ENCODE measurements at regions not wholly inside any gene's neighbourhood (a gene's known extent, or its start where the extent isn't known, plus 50 kb on each side); places are given as distances from the start of the nearest gene placed in this dataset.
A peak's percentile ranks its signal among the peaks of the same experiment; 100 is the strongest.

DNA sequence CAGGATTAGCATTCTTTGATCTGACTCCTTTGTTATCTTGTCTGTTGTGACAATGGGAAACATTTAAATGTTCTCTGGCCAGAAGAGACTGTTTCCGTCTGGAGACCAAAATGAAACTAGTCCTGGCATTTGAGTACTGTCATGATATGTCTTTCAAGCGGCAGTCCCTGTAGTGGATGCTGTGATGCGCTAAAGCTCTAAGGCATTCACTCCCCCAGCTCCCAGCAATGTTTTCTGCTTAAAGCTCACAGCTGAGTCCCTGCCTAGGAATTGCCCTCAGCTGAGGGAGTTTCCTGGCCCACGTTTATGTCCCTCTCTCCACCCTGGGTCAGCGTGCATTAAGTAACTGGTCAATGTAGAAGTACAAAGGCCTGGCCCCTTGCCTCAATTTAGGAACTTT is 109.4 kb downstream of the UCHL5 start:
- DNase-seq (ENCODE audit: low spot score) = no peak

DNA sequence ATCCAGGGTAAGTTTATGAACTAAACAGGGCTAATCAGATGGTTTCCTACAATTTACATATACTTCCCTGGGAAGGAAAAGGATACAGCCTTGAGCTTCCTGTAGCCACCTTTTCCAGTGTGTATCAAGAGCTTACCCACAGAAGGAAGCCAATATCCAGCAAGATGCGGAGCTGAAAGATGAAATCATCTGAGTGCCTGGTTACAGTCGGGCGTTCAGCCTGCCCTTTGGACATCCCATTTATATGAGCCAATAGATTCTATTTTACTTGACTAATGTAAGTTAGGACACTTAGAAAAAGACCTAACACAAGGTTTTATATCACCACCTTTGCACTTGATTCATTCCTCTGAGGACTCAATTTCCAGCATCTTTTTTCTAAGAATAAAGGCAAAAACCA is 108.2 kb downstream of the UCHL5 start:
- DNase-seq (ENCODE audit: low spot score) = no peak

DNA sequence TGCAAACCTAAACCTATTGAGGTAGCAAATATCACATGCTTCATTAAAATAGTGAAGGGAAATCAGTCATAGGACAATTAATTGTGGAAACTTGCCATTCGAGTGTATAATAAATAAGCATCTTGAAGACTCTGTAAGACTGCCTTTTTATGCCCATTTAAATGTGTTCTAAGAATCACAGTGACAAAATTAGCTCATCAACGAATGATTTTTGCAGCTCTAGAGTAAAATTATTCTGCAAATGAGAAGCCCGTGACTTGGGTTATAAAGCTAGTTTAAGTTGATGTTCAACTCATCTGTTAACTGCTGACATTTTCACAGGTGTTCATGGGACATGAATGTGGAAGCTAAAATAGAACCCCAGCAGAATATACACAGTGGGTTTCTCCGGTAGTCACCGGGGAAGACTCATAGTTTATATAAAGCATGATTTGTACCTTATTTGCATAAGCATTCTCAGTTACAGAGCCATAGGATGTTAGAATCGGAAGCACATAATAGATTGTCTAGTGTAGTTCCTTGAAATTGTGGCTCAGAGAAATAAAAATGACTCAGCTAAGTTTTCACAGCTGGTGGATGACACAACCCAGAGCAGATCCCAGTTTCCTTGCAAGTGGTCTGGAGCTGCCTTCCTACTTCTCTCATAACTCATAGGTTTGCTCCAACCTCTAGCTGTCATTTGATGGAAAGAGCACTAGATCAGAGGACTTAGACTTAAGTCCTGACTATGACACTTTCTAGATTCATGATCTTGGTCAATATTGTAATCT is 107.3 kb downstream of the UCHL5 start:
- peak; percentile 64 for DNase-seq (ENCODE audit: low spot score)

DNA sequence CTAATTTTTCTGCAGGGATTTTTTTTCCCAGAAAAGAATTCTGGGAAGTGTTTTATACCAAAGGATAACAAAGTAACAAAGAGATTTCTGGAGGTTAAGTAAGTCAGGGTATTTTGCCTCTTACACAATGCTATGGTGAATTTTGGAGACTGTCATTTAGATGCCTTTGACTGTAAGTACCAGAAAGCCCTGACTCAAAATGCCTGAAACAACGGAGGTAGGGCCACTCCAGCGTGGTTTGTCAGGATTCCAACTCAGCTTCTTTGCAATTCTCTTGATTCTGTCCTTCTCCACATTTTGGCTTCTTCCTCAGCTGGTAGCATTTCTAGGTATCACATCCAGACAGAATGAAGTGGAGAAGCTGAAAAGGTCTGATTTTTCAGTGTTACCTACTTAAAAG is 106.5 kb downstream of the UCHL5 start:
- no peak for DNase-seq (ENCODE audit: low spot score)

DNA sequence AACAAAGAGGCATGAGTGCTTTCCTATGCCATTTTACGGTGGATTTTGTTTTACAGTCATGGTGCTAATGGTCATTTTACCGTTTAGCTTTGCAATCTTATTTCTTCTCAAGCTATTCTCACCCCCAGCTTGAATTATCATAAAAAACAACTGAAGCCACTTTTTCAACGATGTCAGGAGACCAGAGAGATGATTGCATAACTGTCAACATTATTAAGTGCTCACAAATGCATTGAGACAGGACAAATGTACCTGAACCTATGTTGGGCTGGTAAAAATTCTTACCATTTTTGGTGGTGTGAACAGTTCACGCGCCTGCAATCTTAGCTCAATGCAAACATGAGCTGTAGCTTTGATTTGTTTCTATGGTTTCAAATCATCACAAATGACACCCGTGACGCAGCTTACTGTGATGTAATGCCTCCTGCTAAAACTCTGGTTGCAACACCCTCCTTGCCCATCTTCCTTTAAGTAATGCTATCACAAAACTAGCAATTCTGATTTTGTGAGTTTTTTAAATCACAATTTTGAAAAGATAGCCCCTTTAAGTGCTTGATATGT is 104.4 kb downstream of the UCHL5 start:
- DNase-seq (ENCODE audit: low spot score) = no peak

DNA sequence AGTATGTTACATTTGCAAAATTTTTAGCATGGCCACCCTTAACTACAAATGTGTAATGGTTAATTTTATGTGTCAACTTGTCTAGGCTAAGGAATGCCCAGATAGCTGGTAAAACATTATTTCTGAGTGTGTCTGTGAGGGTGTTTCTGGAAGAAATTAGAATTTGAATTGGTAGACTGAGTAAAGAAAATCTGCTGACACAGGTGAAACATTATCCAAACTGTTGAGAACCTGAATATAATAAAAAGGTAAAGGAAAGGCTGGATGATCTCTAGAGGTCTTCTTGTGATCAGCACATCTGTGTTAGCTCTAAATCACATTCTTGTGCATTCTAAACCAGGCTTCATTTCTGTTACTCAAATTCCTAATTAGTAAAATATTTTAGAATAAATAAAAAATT is 100.8 kb downstream of the UCHL5 start:
- no peak for DNase-seq (ENCODE audit: low spot score)

DNA sequence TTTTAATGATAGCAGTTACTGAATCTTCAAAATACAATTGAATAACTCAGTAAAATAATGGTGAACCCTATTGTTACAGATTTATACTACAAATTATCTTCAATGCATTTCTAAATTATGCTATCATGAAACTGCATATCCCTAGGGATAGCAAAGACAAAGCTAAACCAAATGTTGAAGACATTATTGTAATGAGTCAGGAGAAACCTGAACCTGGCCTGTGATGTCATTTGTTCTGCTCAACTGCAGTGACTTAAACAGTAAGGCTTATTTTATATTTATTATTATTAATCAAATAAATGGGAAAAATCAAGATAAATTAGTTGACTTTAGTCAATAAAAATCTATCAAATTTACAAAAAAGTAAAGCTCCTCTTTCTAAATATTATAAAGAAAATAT is 100.3 kb downstream of the UCHL5 start:
- no peak for DNase-seq (ENCODE audit: low spot score)

DNA sequence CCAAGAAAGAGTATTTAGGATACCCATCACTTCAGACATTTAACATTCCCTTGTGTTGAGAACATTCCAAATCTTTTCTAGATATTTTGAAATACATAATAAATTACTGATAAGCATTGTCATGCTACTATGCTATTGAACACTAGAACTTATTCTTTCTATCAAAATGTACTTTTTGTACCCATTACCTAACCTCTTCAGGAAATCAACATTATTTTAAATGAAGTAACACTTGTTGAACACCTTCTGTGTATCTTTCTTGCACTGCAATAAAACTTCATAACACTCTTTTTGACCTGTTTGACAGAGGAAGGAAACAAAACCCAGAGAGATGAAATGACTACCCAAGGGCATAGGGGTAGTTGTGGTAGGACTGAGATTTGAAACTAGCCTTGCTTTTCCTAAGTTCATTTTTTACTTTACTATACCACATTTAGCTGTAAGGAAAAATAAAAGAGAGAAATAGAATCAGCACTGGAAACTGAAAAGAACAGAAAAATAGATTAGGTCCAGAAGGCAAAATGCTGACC is 99.4 kb downstream of the UCHL5 start:
- DNase-seq (ENCODE audit: low spot score) = no peak

All from hepatic stellate cell (primary cell).